OCI-LY1 (cell line): ENCODE measurements at regions not wholly inside any gene's neighbourhood (a gene's known extent, or its start where the extent isn't known, plus 50 kb on each side); places are given as distances from the start of the nearest gene placed in this dataset.

ENCODE experiments used
- H2AFZ ChIP-seq: fragments of 200-600 bp; sonication (generic), shearing (Covaris generic); 2 replicates; pipeline ENCODE4 v1.6.0; 2014; ENCODE audit warnings: antibody characterized with exemption, mild to moderate bottlenecking, low read length
- H3F3A ChIP-seq: fragments of 200-600 bp; sonication (generic), shearing (Covaris generic); 2 replicates; pipeline ENCODE4 v1.6.0; 2014; ENCODE audit warnings: mild to moderate bottlenecking, antibody characterized with exemption, low read length, moderate library complexity; ENCODE audit not compliant: insufficient read depth
- H3K27ac ChIP-seq: fragments of 200-600 bp; sonication (generic); 2 replicates; pipeline ENCODE4 v1.5.1; 2014; ENCODE audit warnings: low read length, mixed run types, mild to moderate bottlenecking, low read depth; ENCODE audit not compliant: poor library complexity, severe bottlenecking
- H3K27me3 ChIP-seq: fragments of 200-600 bp; sonication (generic); 2 replicates; pipeline ENCODE4 v1.6.0; 2014; ENCODE audit warnings: antibody characterized with exemption, mild to moderate bottlenecking, low read length, moderate library complexity; ENCODE audit not compliant: insufficient read depth
- H3K36me3 ChIP-seq: fragments of 200-600 bp; sonication (generic); 2 replicates; pipeline ENCODE4 v1.6.1; 2014; ENCODE audit warnings: mild to moderate bottlenecking, antibody characterized with exemption, low read length, moderate library complexity, mixed read lengths; ENCODE audit not compliant: insufficient read depth
- H3K4me1 ChIP-seq: fragments of 200-600 bp; sonication (generic); 2 replicates; pipeline ENCODE4 v1.5.1; 2014; ENCODE audit warnings: mild to moderate bottlenecking, low read length, moderate library complexity; ENCODE audit not compliant: insufficient read depth, severe bottlenecking
- H3K4me2 ChIP-seq: fragments of 200-600 bp; sonication (generic), shearing (Covaris generic); 2 replicates; pipeline ENCODE4 v1.6.1; 2014; ENCODE audit warnings: low read length
- H3K4me3 ChIP-seq: fragments of 200-600 bp; sonication (generic); 2 replicates; pipeline ENCODE4 v1.5.1; 2014; ENCODE audit warnings: low read length, low read depth, mild to moderate bottlenecking, mixed read lengths; ENCODE audit not compliant: poor library complexity, severe bottlenecking
- H3K79me2 ChIP-seq: fragments of 200-600 bp; shearing (Covaris generic); 2 replicates; pipeline ENCODE4 v1.6.1; 2016; ENCODE audit warnings: mixed run types, low read length, mixed read lengths; ENCODE audit not compliant: insufficient read depth
- H3K9ac ChIP-seq: fragments of 200-600 bp; sonication (generic), shearing (Covaris generic); 2 replicates; pipeline ENCODE4 v1.6.1; 2014; ENCODE audit warnings: mild to moderate bottlenecking, low read length, mixed read lengths
- H3K9me2 ChIP-seq: fragments of 200-600 bp; sonication (generic), shearing (Covaris generic); 2 replicates; pipeline ENCODE4 v1.6.1; 2014; ENCODE audit warnings: low read depth, mild to moderate bottlenecking, low read length, mixed read lengths
- H3K9me3 ChIP-seq: fragments of 200-600 bp; shearing (Covaris generic); 2 replicates; pipeline ENCODE4 v1.6.1; 2014; ENCODE audit warnings: low read length, mixed read lengths
- H4K20me1 ChIP-seq: fragments of 200-600 bp; sonication (generic), shearing (Covaris generic); 2 replicates; pipeline ENCODE4 v1.6.0; 2016; ENCODE audit warnings: mild to moderate bottlenecking, low read length; ENCODE audit not compliant: insufficient read depth
- CTCF ChIP-seq: fragments of 200-600 bp; sonication (generic), shearing (Covaris generic); IDR thresholded peaks from 2 replicates; pipeline ENCODE4 v1.5.1; 2017; ENCODE audit warnings: mild to moderate bottlenecking, antibody characterized with exemption, low read length, moderate library complexity, mixed read lengths
- EZH2 ChIP-seq: fragments of 200-600 bp; sonication (generic), shearing (Covaris generic); IDR thresholded peaks from 2 replicates; pipeline ENCODE4 v1.8.0; 2017; ENCODE audit warnings: borderline replicate concordance, mixed run types, mild to moderate bottlenecking, antibody characterized with exemption, low read length, moderate library complexity, mixed read lengths

- Histone ChIP-seq H3K4me1 (no peaks in the 10 kb centered on the region), H4K20me1 (no peaks in the 10 kb centered on the region), H3K79me2 (no peaks in the 10 kb centered on the region), H3F3A (no peaks in the 10 kb centered on the region), H3K9ac (no peak overlapping the region), H3K36me3 (no peaks in the 10 kb centered on the region), H3K9me2 (no peaks in the 10 kb centered on the region), H3K27me3 (no peaks in the 10 kb centered on the region), H2AFZ (no peak overlapping the region), H3K27ac (no peak overlapping the region), H3K4me2 (no peak overlapping the region), H3K9me3 (no peaks in the 10 kb centered on the region), H3K4me3 (no peak overlapping the region)
- TF ChIP-seq CTCF, result no peak
- no peak for TF ChIP-seq EZH2
Observed at GRCh38 chr3:99218468-99218867, 317.0 kb upstream of the DCBLD2 start.

GRCh38 chr3:99212969-99213368 is 311.5 kb upstream of the DCBLD2 start:
- Histone ChIP-seq H3K9ac (no peak overlapping the region), H3K4me3 (no peak overlapping the region), H3K27me3 (no peaks in the 10 kb centered on the region), H3K4me2 (no peak overlapping the region), H3K36me3 (no peaks in the 10 kb centered on the region), H3K9me2 (no peaks in the 10 kb centered on the region), H3K9me3 (no peaks in the 10 kb centered on the region), H3K27ac (no peak overlapping the region), H2AFZ (no peak overlapping the region), H3F3A (no peaks in the 10 kb centered on the region), H3K4me1 (no peaks in the 10 kb centered on the region), H4K20me1 (no peaks in the 10 kb centered on the region), H3K79me2 (no peaks in the 10 kb centered on the region)
- TF ChIP-seq CTCF, result no peak
- no peak for TF ChIP-seq EZH2

- Histone ChIP-seq H3K4me3 (no peak overlapping the region), H3F3A (no peaks in the 10 kb centered on the region), H3K9me3 (no peaks in the 10 kb centered on the region), H3K79me2 (no peaks in the 10 kb centered on the region), H2AFZ (no peak overlapping the region), H3K9me2 (no peaks in the 10 kb centered on the region), H3K4me1 (no peaks in the 10 kb centered on the region), H3K4me2 (no peak overlapping the region), H3K27me3 (no peaks in the 10 kb centered on the region), H3K36me3 (no peaks in the 10 kb centered on the region), H3K9ac (no peak overlapping the region), H3K27ac (no peak overlapping the region), H4K20me1 (no peaks in the 10 kb centered on the region)
- no peak for TF ChIP-seq CTCF
- no peak for TF ChIP-seq EZH2
Observed at GRCh38 chr3:99211309-99211708, 309.8 kb upstream of the DCBLD2 start.
